OCI-LY1 (cell line): ENCODE measurements at regions not wholly inside any gene's neighbourhood (a gene's known extent, or its start where the extent isn't known, plus 50 kb on each side); places are given as distances from the start of the nearest gene placed in this dataset.

Experiments used
- H2AFZ ChIP-seq: fragments of 200-600 bp; sonication (generic), shearing (Covaris generic); 2 replicates; pipeline ENCODE4 v1.6.0; 2014; ENCODE audit warnings: antibody characterized with exemption, mild to moderate bottlenecking, low read length
- H3F3A ChIP-seq: fragments of 200-600 bp; sonication (generic), shearing (Covaris generic); 2 replicates; pipeline ENCODE4 v1.6.0; 2014; ENCODE audit warnings: mild to moderate bottlenecking, antibody characterized with exemption, low read length, moderate library complexity; ENCODE audit not compliant: insufficient read depth
- H3K27ac ChIP-seq: fragments of 200-600 bp; sonication (generic); 2 replicates; pipeline ENCODE4 v1.5.1; 2014; ENCODE audit warnings: low read length, mixed run types, mild to moderate bottlenecking, low read depth; ENCODE audit not compliant: poor library complexity, severe bottlenecking
- H3K27me3 ChIP-seq: fragments of 200-600 bp; sonication (generic); 2 replicates; pipeline ENCODE4 v1.6.0; 2014; ENCODE audit warnings: antibody characterized with exemption, mild to moderate bottlenecking, low read length, moderate library complexity; ENCODE audit not compliant: insufficient read depth
- H3K36me3 ChIP-seq: fragments of 200-600 bp; sonication (generic); 2 replicates; pipeline ENCODE4 v1.6.1; 2014; ENCODE audit warnings: mild to moderate bottlenecking, antibody characterized with exemption, low read length, moderate library complexity, mixed read lengths; ENCODE audit not compliant: insufficient read depth
- H3K4me1 ChIP-seq: fragments of 200-600 bp; sonication (generic); 2 replicates; pipeline ENCODE4 v1.5.1; 2014; ENCODE audit warnings: mild to moderate bottlenecking, low read length, moderate library complexity; ENCODE audit not compliant: insufficient read depth, severe bottlenecking
- H3K4me2 ChIP-seq: fragments of 200-600 bp; sonication (generic), shearing (Covaris generic); 2 replicates; pipeline ENCODE4 v1.6.1; 2014; ENCODE audit warnings: low read length
- H3K4me3 ChIP-seq: fragments of 200-600 bp; sonication (generic); 2 replicates; pipeline ENCODE4 v1.5.1; 2014; ENCODE audit warnings: low read length, low read depth, mild to moderate bottlenecking, mixed read lengths; ENCODE audit not compliant: poor library complexity, severe bottlenecking
- H3K79me2 ChIP-seq: fragments of 200-600 bp; shearing (Covaris generic); 2 replicates; pipeline ENCODE4 v1.6.1; 2016; ENCODE audit warnings: mixed run types, low read length, mixed read lengths; ENCODE audit not compliant: insufficient read depth
- H3K9ac ChIP-seq: fragments of 200-600 bp; sonication (generic), shearing (Covaris generic); 2 replicates; pipeline ENCODE4 v1.6.1; 2014; ENCODE audit warnings: mild to moderate bottlenecking, low read length, mixed read lengths
- H3K9me2 ChIP-seq: fragments of 200-600 bp; sonication (generic), shearing (Covaris generic); 2 replicates; pipeline ENCODE4 v1.6.1; 2014; ENCODE audit warnings: low read depth, mild to moderate bottlenecking, low read length, mixed read lengths
- H3K9me3 ChIP-seq: fragments of 200-600 bp; shearing (Covaris generic); 2 replicates; pipeline ENCODE4 v1.6.1; 2014; ENCODE audit warnings: low read length, mixed read lengths
- H4K20me1 ChIP-seq: fragments of 200-600 bp; sonication (generic), shearing (Covaris generic); 2 replicates; pipeline ENCODE4 v1.6.0; 2016; ENCODE audit warnings: mild to moderate bottlenecking, low read length; ENCODE audit not compliant: insufficient read depth
- CTCF ChIP-seq: fragments of 200-600 bp; sonication (generic), shearing (Covaris generic); IDR thresholded peaks from 2 replicates; pipeline ENCODE4 v1.5.1; 2017; ENCODE audit warnings: mild to moderate bottlenecking, antibody characterized with exemption, low read length, moderate library complexity, mixed read lengths
- EZH2 ChIP-seq: fragments of 200-600 bp; sonication (generic), shearing (Covaris generic); IDR thresholded peaks from 2 replicates; pipeline ENCODE4 v1.8.0; 2017; ENCODE audit warnings: borderline replicate concordance, mixed run types, mild to moderate bottlenecking, antibody characterized with exemption, low read length, moderate library complexity, mixed read lengths

DNA sequence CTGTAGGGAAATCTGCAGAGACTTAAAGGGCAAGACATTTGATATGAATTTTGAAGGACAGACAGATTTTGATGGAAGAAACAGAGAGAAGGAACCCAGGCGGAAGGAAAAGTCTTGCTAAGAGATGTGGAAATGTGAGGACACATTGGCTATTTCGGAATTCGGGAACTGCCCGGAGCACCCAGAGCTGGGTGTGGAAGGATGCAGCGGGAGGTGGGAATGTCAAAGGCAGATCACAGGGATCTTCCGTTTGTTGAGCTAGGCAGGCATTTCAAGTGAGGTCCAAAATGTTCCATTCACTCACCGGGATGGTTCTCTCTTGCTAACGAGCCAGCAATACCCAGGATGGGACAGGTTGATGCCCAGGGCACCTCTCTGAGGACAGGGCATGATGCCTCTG, 87.2 kb upstream of the CTBP2 start:
- TF ChIP-seq CTCF (no peak), EZH2 (no peak)
- Histone ChIP-seq H3K27me3 (no peaks in the 10 kb centered on the region), H3F3A (no peaks in the 10 kb centered on the region), H3K4me2 (no peak overlapping the region), H3K9ac (no peak overlapping the region), H3K4me3 (no peak overlapping the region), H4K20me1 (no peaks in the 10 kb centered on the region), H3K36me3 (no peaks in the 10 kb centered on the region), H2AFZ (no peak overlapping the region), H3K9me3 (no peaks in the 10 kb centered on the region), H3K27ac (no peak overlapping the region), H3K79me2 (no peaks in the 10 kb centered on the region), H3K9me2 (no peaks in the 10 kb centered on the region), H3K4me1 (no peaks in the 10 kb centered on the region)

DNA sequence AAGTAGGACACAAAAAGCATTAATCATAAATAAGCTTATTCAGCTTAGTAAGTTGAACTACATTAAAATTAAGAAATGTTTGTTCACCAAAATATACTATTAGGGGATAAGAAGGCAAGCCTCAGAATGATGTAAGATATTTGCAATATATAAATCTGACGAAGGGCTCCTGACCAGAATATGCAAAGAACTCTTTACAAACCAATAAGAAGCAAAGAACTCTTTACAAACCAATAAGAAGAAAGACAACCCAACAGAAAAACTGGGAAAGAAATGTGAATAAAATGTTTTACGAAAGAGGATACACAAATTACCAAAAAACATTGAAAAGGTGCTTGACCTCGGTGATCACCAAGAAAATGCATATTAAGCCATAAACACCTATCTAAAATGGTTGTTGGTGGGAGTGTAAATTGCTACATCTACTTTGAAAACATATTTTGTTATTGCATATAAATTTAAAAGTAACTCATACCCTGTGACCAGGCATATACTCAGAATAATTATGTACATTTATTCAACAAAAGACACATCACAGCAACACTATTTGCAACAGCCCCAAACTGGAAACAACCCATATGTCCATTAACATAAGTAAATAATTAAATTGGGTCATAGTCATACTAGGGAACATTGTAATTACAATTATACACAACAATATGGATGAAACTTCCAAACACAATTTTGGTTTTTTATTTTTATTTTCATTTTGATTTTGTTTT, 83.3 kb upstream of the CTBP2 start:
- no peaks in the 10 kb centered on the region for H3K36me3 ChIP-seq
- no peak overlapping the region for H3K4me2 ChIP-seq
- no peaks in the 10 kb centered on the region for H3K9me2 ChIP-seq
- no peaks in the 10 kb centered on the region for H3K79me2 ChIP-seq
- H3F3A ChIP-seq, result no peaks in the 10 kb centered on the region
- no peak overlapping the region for H3K4me3 ChIP-seq
- TF ChIP-seq CTCF, result no peak
- TF ChIP-seq EZH2, result no peak
- H3K27ac ChIP-seq, result no peak overlapping the region
- no peaks in the 10 kb centered on the region for H4K20me1 ChIP-seq
- H3K4me1 ChIP-seq, result no peaks in the 10 kb centered on the region
- H3K27me3 ChIP-seq, result no peaks in the 10 kb centered on the region
- no peak overlapping the region for H3K9ac ChIP-seq
- no peak overlapping the region for H2AFZ ChIP-seq
- H3K9me3 ChIP-seq, result no peaks in the 10 kb centered on the region; the same call in 1 of the 2 replicates

DNA sequence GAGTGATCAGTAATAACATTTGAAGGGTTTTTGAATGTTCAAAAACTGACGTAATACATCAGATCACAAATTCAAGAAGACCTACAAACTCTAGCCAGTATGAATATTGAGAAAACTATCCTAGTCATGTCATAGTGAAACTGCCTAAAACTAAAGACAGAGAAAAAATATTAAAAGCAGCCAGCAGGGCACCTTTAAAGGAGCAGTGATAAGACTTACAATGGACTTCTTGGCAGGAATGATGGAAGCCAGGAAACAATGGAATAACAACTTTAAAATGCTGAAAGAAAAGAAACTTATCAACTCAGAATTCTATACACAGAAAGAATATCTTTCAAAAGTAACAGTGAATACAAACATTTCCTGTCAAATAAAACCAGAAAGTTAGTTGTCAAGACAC, 78.3 kb upstream of the CTBP2 start:
- Histone ChIP-seq H3K4me2 (no peak overlapping the region), H3K27me3 (no peaks in the 10 kb centered on the region), H3K9me2 (no peaks in the 10 kb centered on the region)

More for the DNA sequence above, 78.3 kb upstream of the CTBP2 start:
- H3K9me3 ChIP-seq, result no peaks in the 10 kb centered on the region; the same call in 1 of the 2 replicates
- H4K20me1 ChIP-seq, result no peaks in the 10 kb centered on the region
- no peaks in the 10 kb centered on the region for H3K36me3 ChIP-seq
- no peaks in the 10 kb centered on the region for H3K4me1 ChIP-seq
- H3K79me2 ChIP-seq, result no peaks in the 10 kb centered on the region
- H3K27ac ChIP-seq, result no peak overlapping the region
- no peak overlapping the region for H3K9ac ChIP-seq
- no peak overlapping the region for H2AFZ ChIP-seq
- H3F3A ChIP-seq, result no peaks in the 10 kb centered on the region
- no peak overlapping the region for H3K4me3 ChIP-seq
- no peak for TF ChIP-seq EZH2
- no peak for TF ChIP-seq CTCF
